Prostate gland (tissue), 2 donors: ENCODE measurements at regions not wholly inside any gene's neighbourhood (a gene's known extent, or its start where the extent isn't known, plus 50 kb on each side); places are given as distances from the start of the nearest gene placed in this dataset.
"Not testable (repeated sequence)": the region's sequence is repeated elsewhere in the genome, so short reads cannot be mapped to it uniquely, and the experiment has no call there.

ENCODE experiments used
- DNase-seq: peaks from one replicate; pipeline ENCODE4 v3.0.0-alpha.2; 2019; ENCODE audit warnings: low spot score
- H3K27ac ChIP-seq, 2 donors: fragments of 200-600 bp; sonication (generic); 2 replicates each; pipeline ENCODE4 v1.5.1; 2017 to 2019
- H3K27me3 ChIP-seq: fragments of 200-600 bp; sonication (generic); replicated peaks from 2 replicates; pipeline ENCODE4 v1.5.1; 2019; ENCODE audit not compliant: insufficient read depth
- H3K36me3 ChIP-seq, 2 donors: fragments of 200-600 bp; sonication (generic); 1 replicate in 1 of 2; 2 replicates in 1 of 2; pipeline versions ENCODE4 v1.5.1 to v1.8.1; 2017 to 2019
- H3K4me1 ChIP-seq: fragments of 200-600 bp; sonication (generic); replicated peaks from 2 replicates; pipeline ENCODE4 v1.5.1; 2019
- H3K4me3 ChIP-seq, 2 donors: fragments of 200-600 bp; sonication (generic); 2 replicates each; pipeline ENCODE4 v1.5.1; 2017 to 2019
- H3K9me3 ChIP-seq: fragments of 200-600 bp; sonication (generic); 2 replicates; pipeline ENCODE4 v1.5.1; 2017
- CTCF ChIP-seq, 4 experiments: fragments of 200-600 bp in 2 of 4; fragments of 450-650 bp in 2 of 4; sonication (generic) in 2 of 4; IDR thresholded peaks; 1 replicate in 3 of 4; 2 replicates in 1 of 4; pipeline ENCODE4 v1.5.1; 2016 to 2019; ENCODE audit warnings: antibody characterized with exemption in 4 of 4, mild to moderate bottlenecking in 2 of 4, moderate library complexity in 2 of 4
- POLR2A ChIP-seq: fragments of 450-650 bp; IDR thresholded peaks from one replicate; pipeline ENCODE4 v1.6.1; 2016; ENCODE audit warnings: antibody characterized with exemption, mild to moderate bottlenecking
- POLR2AphosphoS5 ChIP-seq: sonication (generic); formaldehyde crosslinking; IDR thresholded peaks from one replicate; pipeline ENCODE4 v1.6.1; 2017; ENCODE audit warnings: antibody characterized with exemption
- WGBS: methylation state at CpG from one replicate; pipeline ENCODE4 v1.1.5; 2018; 5-methylcytosine and 5-hydroxymethylcytosine counted together
- intact Hi-C: fragments of 100-400 bp; cut with DNase I; formaldehyde crosslinking; loops from one replicate; pipeline ENCODE4 v1.14.2; 2022

GRCh38 chr7:45324683-45325237 is 167.2 kb downstream of the RAMP3 start:
- Histone ChIP-seq H3K4me1 (no peaks in the 10 kb centered on the region), H3K36me3 (no peaks in the 10 kb centered on the region), H3K9me3 (no peaks in the 10 kb centered on the region), H3K27me3 (no peaks in the 10 kb centered on the region), H3K4me3 (no peak overlapping the region), H3K27ac (no peak overlapping the region)
- DNase-seq, result no peak
- intact Hi-C loops, result no loop called here
- TF ChIP-seq POLR2AphosphoS5 (no peak), CTCF (IDR thresholded peaks at IDR 0.05) (no peak)
- 32% methylated on average over 4 of the region's 4 CpGs for WGBS

- no peaks in the 10 kb centered on the region for H3K27me3 ChIP-seq
- WGBS, result 86% methylated on average over 3 of the region's 3 CpGs
- DNase-seq, result no peak
- H3K27ac ChIP-seq, result no peak overlapping the region
- H3K36me3 ChIP-seq, result no peaks in the 10 kb centered on the region
- no peak overlapping the region for H3K4me3 ChIP-seq
- intact Hi-C loops, result no loop called here
- TF ChIP-seq POLR2A (no peak), CTCF (IDR thresholded peaks at IDR 0.05) (no peak), POLR2AphosphoS5 (no peak)
- H3K9me3 ChIP-seq, result no peaks in the 10 kb centered on the region
- H3K4me1 ChIP-seq, result no peaks in the 10 kb centered on the region
Measured at GRCh38 chr7:45325378-45325777, 167.8 kb downstream of the RAMP3 start.

GRCh38 chr7:45328403-45328981 is 170.9 kb downstream of the RAMP3 start:
- WGBS, result 74% methylated on average over 5 of the region's 5 CpGs
- no peaks in the 10 kb centered on the region for H3K36me3 ChIP-seq
- no peak overlapping the region for H3K27ac ChIP-seq
- H3K27me3 ChIP-seq, result no peaks in the 10 kb centered on the region
- TF ChIP-seq POLR2A (no peak), CTCF (IDR thresholded peaks at IDR 0.05) (no peak), POLR2AphosphoS5 (no peak)
- intact Hi-C loops, result no loop called here
- H3K9me3 ChIP-seq, result no peaks in the 10 kb centered on the region
- H3K4me1 ChIP-seq, result no peaks in the 10 kb centered on the region
- H3K4me3 ChIP-seq, result no peak overlapping the region
- DNase-seq, result no peak

GRCh38 chr7:45331563-45331962 is 174.0 kb downstream of the RAMP3 start:
- no peaks in the 10 kb centered on the region for H3K36me3 ChIP-seq
- intact Hi-C loops, result no loop called here
- TF ChIP-seq CTCF (IDR thresholded peaks at IDR 0.05) (no peak), POLR2AphosphoS5 (no peak), POLR2A (no peak)
- 87% methylated on average over 1 of the region's 1 CpG for WGBS
- H3K9me3 ChIP-seq, result no peaks in the 10 kb centered on the region
- H3K4me3 ChIP-seq, result no peak overlapping the region
- H3K27ac ChIP-seq, result no peak overlapping the region
- no peaks in the 10 kb centered on the region for H3K4me1 ChIP-seq
- no peak for DNase-seq
- no peaks in the 10 kb centered on the region for H3K27me3 ChIP-seq

GRCh38 chr7:45335024-45335423 is 177.4 kb downstream of the RAMP3 start:
- DNase-seq, intact Hi-C loops, H3K36me3 ChIP-seq, H3K27ac ChIP-seq, H3K9me3 ChIP-seq, H3K4me1 ChIP-seq, H3K4me3 ChIP-seq, H3K27me3 ChIP-seq: not testable (repeated sequence)
- 92% methylated on average over 2 of the region's 2 CpGs for WGBS
